Gastroesophageal sphincter (tissue), 3 donors: ENCODE measurements at regions not wholly inside any gene's neighbourhood (a gene's known extent, or its start where the extent isn't known, plus 50 kb on each side); places are given as distances from the start of the nearest gene placed in this dataset.
"Not testable (repeated sequence)": the region's sequence is repeated elsewhere in the genome, so short reads cannot be mapped to it uniquely, and the experiment has no call there.

Experiments used
- EP300 ChIP-seq: sonication (generic); formaldehyde crosslinking; IDR thresholded peaks from one replicate; pipeline ENCODE4 v1.6.1; 2017; ENCODE audit warnings: antibody characterized with exemption, mild to moderate bottlenecking
- POLR2A ChIP-seq, 2 donors: fragments of 450-650 bp; IDR thresholded peaks; one replicate each; pipeline ENCODE4 v1.6.1; 2017; ENCODE audit warnings: antibody characterized with exemption in 2 of 2, mild to moderate bottlenecking in 2 of 2, moderate library complexity in 1 of 2
- POLR2AphosphoS5 ChIP-seq: sonication (generic); formaldehyde crosslinking; IDR thresholded peaks from one replicate; pipeline ENCODE4 v1.6.1; 2017; ENCODE audit warnings: antibody characterized with exemption
- TF ChIP-seq, protein P1 (sequence below), 4 experiments: fragments of 200-600 bp in 2 of 4; fragments of 450-650 bp in 2 of 4; sonication (generic) in 1 of 4; IDR thresholded peaks; one replicate each; pipeline ENCODE4 v1.5.1; 2017 to 2019; ENCODE audit warnings: antibody characterized with exemption in 4 of 4, mild to moderate bottlenecking in 2 of 4, moderate library complexity in 2 of 4

- TF ChIP-seq, protein P1, sequence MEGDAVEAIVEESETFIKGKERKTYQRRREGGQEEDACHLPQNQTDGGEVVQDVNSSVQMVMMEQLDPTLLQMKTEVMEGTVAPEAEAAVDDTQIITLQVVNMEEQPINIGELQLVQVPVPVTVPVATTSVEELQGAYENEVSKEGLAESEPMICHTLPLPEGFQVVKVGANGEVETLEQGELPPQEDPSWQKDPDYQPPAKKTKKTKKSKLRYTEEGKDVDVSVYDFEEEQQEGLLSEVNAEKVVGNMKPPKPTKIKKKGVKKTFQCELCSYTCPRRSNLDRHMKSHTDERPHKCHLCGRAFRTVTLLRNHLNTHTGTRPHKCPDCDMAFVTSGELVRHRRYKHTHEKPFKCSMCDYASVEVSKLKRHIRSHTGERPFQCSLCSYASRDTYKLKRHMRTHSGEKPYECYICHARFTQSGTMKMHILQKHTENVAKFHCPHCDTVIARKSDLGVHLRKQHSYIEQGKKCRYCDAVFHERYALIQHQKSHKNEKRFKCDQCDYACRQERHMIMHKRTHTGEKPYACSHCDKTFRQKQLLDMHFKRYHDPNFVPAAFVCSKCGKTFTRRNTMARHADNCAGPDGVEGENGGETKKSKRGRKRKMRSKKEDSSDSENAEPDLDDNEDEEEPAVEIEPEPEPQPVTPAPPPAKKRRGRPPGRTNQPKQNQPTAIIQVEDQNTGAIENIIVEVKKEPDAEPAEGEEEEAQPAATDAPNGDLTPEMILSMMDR (IDR thresholded peaks at IDR 0.05): not testable (repeated sequence)
- TF ChIP-seq POLR2AphosphoS5; POLR2A (IDR thresholded peaks at IDR 0.05); EP300: not testable (repeated sequence)
Measured at GRCh38 chr3:195989197-195989920, 81.0 kb upstream of the TNK2 start.
